ENCODE measurements at regions not wholly inside any gene's neighbourhood (a gene's known extent, or its start where the extent isn't known, plus 50 kb on each side); places are given as distances from the start of the nearest gene placed in this dataset.

- Histone ChIP-seq H2AFZ (ENCODE audit: control insufficient read depth, low read length) (no peak overlapping the region), H3K27ac (ENCODE audit: control insufficient read depth, insufficient read depth, low read length) (no peak overlapping the region), H3K79me2 (ENCODE audit: control insufficient read depth, insufficient read depth, low read length) (no peaks in the 10 kb centered on the region), H3K9me3 (ENCODE audit: control insufficient read depth, low read depth, low read length) (no peaks in the 10 kb centered on the region), H3K4me1 (ENCODE audit: control insufficient read depth, extremely low read depth, insufficient read depth, low read length) (peaks cover 44% of the 10 kb centered on the region), H3K4me3 (ENCODE audit: control insufficient read depth in 2 of 3, extremely low read depth in 1 of 3, insufficient read depth in 2 of 3, low read depth in 1 of 3, low read length in 3 of 3) (no peak overlapping the region), H4K20me1 (ENCODE audit: control insufficient read depth, extremely low read depth, insufficient read depth, low read length) (no peaks in the 10 kb centered on the region), H3K36me3 (ENCODE audit: control insufficient read depth in 2 of 2, extremely low read depth in 1 of 2, insufficient read depth in 2 of 2, low read length in 2 of 2) (no peaks in the 10 kb centered on the region), H3K27me3 (ENCODE audit: control insufficient read depth, extremely low read depth, insufficient read depth, low read length) (no peaks in the 10 kb centered on the region), H3K9me1 (ENCODE audit: control insufficient read depth, extremely low read depth, insufficient read depth, low read length) (no peaks in the 10 kb centered on the region), H3K9ac (ENCODE audit: control insufficient read depth, extremely low read depth, insufficient read depth, low read length) (no peak overlapping the region), H3K4me2 (ENCODE audit: control insufficient read depth, extremely low read depth, insufficient read depth, low read depth, low read length) (no peak overlapping the region)
- TF ChIP-seq CTCF (optimal IDR thresholded peaks at IDR 0.05 in 1 of 3, IDR thresholded peaks at IDR 0.05 in 1 of 3, conservative IDR thresholded peaks at IDR 0.05 in 1 of 3; ENCODE audit: extremely low read depth in 1 of 3, insufficient read depth in 2 of 3, low read length in 3 of 3) (no peak), EZH2 (IDR thresholded peaks at IDR 0.05; ENCODE audit: low read length) (no peak)
- no peak for FAIRE-seq
- DNase-seq (ENCODE audit: low read depth, low spot score): no peak
- dilution Hi-C loops (cut with MboI; ENCODE audit: extremely low pct_ligation_motif_present, low sequenced_read_pairs): no loop called here
Measured at GRCh38 chr7:370775-371118, 80.8 kb downstream of the FOXL3 start.

- H3K9ac ChIP-seq (ENCODE audit: control insufficient read depth, extremely low read depth, insufficient read depth, low read length): no peak overlapping the region
- H3K4me3 ChIP-seq (ENCODE audit: control insufficient read depth in 2 of 3, extremely low read depth in 1 of 3, insufficient read depth in 2 of 3, low read depth in 1 of 3, low read length in 3 of 3): no peak overlapping the region
- H3K27ac ChIP-seq (ENCODE audit: control insufficient read depth, insufficient read depth, low read length): no peak overlapping the region
- no peak overlapping the region for H2AFZ ChIP-seq (ENCODE audit: control insufficient read depth, low read length)
- H3K27me3 ChIP-seq (ENCODE audit: control insufficient read depth, extremely low read depth, insufficient read depth, low read length): no peaks in the 10 kb centered on the region
- TF ChIP-seq CTCF (optimal IDR thresholded peaks at IDR 0.05 in 1 of 3, IDR thresholded peaks at IDR 0.05 in 1 of 3, conservative IDR thresholded peaks at IDR 0.05 in 1 of 3; ENCODE audit: extremely low read depth in 1 of 3, insufficient read depth in 2 of 3, low read length in 3 of 3) (no peak), EZH2 (IDR thresholded peaks at IDR 0.05; ENCODE audit: low read length) (no peak)
- H4K20me1 ChIP-seq (ENCODE audit: control insufficient read depth, extremely low read depth, insufficient read depth, low read length): no peaks in the 10 kb centered on the region
- H3K9me1 ChIP-seq (ENCODE audit: control insufficient read depth, extremely low read depth, insufficient read depth, low read length): no peaks in the 10 kb centered on the region
- dilution Hi-C loops (cut with MboI; ENCODE audit: extremely low pct_ligation_motif_present, low sequenced_read_pairs): no loop called here
- H3K36me3 ChIP-seq (ENCODE audit: control insufficient read depth in 2 of 2, extremely low read depth in 1 of 2, insufficient read depth in 2 of 2, low read length in 2 of 2): no peaks in the 10 kb centered on the region
- peaks cover 43% of the 10 kb centered on the region for H3K4me1 ChIP-seq (ENCODE audit: control insufficient read depth, extremely low read depth, insufficient read depth, low read length)
- no peak overlapping the region for H3K4me2 ChIP-seq (ENCODE audit: control insufficient read depth, extremely low read depth, insufficient read depth, low read depth, low read length)
- H3K79me2 ChIP-seq (ENCODE audit: control insufficient read depth, insufficient read depth, low read length): no peaks in the 10 kb centered on the region
- DNase-seq (ENCODE audit: low read depth, low spot score) (no peak), FAIRE-seq (no peak)
- H3K9me3 ChIP-seq (ENCODE audit: control insufficient read depth, low read depth, low read length): no peaks in the 10 kb centered on the region
Measured at GRCh38 chr7:371119-371778, 81.3 kb downstream of the FOXL3 start.

All from keratinocyte (primary cell).